ENCODE measurements at regions not wholly inside any gene's neighbourhood (a gene's known extent, or its start where the extent isn't known, plus 50 kb on each side); places are given as distances from the start of the nearest gene placed in this dataset.

DNA sequence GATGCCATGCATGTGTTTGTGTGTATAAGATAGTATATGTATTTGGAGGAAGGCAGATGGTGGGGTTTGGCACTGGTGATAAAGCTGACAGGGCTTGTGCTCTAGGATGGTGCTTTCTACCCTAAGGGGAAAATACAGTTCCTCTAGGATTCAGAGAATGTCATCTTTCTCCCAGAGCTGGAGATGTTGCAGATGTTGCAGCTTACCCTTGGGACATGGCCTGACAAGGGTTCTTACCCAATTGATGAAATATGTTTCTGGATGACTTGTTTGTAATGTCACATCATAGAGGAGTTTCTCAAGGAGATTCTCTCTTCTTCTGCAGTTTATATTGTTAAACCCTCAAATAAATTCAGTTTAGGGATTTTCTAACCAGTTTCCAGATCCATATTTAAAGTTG, 52.5 kb upstream of the PITX2 start:
- intact Hi-C loops (cut with micrococcal nuclease), result no loop called here

DNA sequence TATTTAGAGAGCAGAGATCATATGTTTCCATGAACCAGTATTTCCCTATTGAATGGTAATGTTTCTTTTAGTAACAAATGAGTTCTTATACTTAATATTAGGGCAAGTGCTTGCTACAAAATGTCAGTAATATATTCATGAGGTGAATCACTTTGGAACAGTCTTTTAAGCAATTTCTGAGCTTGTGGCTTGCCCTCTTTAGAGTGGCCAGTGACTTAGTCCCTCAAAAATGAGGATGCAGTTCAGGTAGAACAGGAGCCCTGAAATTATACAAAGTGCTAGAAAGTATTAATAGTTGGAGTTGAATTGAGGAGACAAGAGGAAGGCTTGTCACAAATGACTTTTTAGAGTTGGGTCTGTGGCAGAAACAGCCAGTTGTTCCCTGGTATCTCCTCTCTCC, 53.4 kb upstream of the PITX2 start:
- intact Hi-C loops (cut with micrococcal nuclease), result no loop called here

DNA sequence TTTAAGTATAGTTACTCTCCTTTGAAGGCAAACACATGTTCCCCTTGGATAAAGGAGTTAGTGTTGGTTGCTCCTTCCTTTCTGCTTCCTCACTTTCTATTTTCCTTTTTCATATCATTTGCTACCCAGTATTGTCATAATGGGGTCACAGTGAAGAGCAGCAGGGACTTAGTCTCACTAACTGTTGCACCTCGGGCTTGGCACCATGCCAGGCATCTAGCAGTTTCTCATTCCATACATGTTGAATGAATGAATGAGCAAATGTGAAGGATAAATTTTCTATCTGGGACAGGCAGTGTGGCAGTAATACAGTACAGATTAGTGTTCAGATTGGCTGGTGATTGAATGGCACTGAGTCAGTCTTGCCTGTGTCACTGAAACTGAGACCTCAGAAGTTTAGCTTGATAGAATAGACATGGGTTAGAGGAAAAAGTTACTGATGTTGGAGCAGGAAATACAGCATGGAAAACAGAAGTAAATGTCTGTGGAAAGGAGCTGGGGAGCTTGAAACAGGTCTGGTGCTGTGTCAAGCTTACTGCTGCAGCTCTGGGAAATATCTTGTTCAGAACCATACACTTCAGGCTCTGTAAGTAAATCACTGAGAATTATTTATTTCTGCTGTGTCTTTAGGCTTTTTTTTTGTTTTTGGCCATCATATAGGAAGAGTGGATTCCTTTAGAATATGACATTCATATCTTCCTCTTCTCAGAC, 55.8 kb upstream of the PITX2 start:
- intact Hi-C loops (cut with micrococcal nuclease), result no loop called here

DNA sequence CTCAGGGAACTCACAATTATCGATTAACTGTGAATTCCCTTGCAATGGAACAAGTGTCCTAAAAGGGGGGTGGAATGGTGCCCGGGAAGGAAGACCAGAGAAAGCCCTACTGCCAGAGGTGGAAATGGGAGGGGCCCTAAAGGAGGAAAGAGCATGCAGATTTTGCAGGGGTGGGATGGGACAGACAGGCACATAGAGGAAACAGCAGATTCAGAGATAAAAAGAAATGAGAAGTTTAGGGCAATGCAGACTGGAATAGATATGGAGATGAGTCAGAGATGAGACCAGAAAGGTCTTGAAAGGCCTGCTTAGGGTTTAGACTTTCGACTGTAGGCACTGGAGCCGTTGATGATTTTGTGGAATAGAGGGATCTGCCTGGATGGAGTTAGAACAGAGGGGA, 57.4 kb upstream of the PITX2 start:
- intact Hi-C loops (cut with micrococcal nuclease), result no loop called here

DNA sequence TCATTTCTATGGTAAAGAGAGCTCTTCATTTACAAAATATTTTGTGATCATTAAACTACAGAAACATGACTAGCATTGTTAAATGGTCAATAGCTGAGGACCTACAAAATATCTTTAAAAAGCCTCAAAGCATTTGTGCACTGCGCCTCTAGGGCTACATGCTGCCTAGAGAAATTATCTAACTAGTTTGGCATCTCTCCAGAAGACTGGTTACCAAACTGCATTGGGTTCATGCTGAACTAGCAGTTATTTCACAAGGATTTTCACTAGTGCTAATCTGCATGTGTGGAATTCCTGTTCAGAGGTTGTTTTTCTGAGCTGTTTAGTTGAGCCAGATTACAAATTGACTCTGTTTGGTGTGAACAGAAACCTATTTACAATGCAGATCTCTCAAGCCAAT, 58.5 kb upstream of the PITX2 start:
- intact Hi-C loops (cut with micrococcal nuclease), result no loop called here

DNA sequence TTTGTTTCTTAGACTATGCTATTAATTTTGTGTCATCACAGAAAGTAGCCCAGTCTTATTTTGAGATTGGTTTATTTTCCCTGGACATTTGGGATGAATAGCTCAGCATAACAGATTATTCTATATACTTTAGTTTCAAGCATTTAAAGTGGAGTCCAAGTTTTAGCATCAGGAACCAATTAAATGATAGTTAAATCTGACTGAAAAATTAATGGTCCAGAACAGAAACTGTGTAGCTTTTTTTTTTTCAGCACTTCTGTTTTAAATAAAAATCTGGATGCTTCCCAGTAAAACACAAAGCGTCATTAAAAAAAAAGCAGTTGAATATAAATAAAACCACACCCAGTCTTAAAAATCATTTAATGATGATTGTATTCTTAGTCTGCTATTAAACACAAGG, 59.4 kb upstream of the PITX2 start:
- intact Hi-C loops (cut with micrococcal nuclease), result no loop called here

DNA sequence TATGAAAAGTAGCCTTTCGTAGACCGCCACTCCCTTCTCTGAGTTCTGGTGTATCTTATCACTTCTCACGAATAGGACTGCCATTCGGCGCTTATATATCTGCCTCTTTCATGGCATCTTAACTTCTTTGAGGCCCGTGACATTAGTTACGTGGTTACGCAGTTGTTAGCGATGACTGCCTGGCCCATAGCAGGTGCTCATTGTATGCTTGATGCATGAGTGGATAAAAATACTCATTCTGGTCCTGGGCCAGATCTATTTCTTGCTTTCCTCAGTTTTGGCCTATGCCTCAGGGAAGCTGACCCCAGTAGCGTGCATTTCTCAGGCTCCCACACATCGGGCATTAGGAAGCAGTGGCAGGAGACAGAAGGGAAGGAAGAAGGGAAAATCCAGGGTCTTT, 60.7 kb upstream of the PITX2 start:
- intact Hi-C loops (cut with micrococcal nuclease), result no loop called here

DNA sequence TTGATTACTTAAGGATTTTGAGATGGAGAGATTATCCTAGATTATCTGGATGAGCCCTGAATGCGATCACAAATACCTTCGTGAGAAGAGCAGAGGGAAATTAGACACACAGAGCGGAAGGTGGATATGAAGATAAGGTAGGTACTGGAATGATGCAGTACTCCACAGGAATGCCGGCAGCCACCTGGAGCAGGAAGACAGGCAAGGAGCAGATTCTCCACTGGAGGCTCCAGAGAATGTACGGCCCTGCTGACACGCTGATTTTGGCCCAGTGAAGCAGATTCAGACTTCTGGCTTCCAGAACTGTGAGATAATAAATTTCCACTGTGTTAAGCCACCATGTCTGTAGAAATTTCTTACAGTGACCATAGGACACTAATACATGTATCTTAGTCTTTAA, 79.4 kb upstream of the PITX2 start:
- intact Hi-C loops (cut with micrococcal nuclease), result no loop called here

DNA sequence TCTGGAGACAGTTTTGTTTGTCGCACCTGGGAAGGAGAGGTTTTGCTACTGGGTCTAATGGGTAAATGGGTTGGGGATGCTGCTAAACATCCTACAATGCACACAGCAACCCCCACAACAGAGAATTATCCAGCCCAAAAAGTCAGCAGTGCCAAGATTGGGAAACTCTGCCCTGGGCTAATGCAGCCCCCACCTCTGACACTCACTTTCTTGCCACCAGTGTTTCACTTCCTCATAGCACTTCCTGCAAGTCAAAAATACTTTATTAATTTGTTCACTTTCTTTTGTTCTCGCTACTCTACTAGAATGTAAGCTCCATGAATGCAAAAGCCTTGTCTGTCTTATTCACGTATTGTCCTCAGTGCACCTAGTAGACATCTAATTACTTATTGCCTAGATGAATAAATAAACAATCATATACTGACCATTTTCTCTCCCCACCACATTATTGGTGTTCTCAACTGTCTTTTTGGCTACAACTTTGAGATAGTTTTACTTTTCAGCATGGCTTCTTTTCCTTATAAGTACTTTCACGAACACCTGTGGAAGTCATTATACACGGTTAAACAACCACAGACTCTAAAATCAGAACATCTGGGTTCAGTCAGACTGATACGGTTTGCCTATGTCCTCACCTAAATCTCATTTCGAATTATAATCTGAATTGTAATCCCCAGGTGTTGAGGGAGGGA, 82.0 kb upstream of the PITX2 start:
- intact Hi-C loops (cut with micrococcal nuclease), result no loop called here

DNA sequence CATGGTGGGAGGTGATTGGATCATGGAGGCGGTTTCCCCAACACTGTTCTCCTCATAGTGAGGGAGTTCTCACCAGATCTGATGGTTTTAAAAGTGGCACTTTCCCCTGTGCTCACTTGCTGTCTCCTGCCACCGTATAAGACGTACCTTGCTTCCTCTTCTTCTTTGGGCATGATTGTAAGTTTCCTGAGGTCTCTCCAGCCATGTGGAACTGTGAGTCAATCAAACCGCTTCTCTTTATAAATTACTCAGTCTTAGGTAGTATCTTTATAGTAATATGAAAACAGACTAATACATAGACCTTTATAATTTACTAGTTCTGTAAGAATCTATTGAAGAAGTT, 82.5 kb upstream of the PITX2 start:
- intact Hi-C loops (cut with micrococcal nuclease), result no loop called here

DNA sequence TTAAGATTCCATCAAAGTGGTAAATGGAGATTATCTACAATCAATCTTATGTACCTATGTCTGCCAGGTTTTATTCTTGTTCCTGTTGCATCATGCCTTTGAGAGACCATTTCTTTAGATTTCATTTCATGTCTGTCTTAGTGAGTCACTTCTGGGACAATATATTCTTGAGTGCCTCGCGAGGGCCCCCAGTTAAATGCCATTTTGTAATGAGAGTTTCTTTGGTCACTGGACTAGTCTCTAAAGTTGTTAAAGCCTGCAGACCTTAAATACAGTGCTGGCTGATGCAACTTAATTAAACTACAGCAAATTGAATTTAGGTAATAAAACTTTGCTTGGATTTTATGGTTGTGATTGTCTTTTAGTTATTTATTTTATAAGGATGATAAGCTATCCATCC, 87.2 kb upstream of the PITX2 start:
- intact Hi-C loops (cut with micrococcal nuclease), result no loop called here

DNA sequence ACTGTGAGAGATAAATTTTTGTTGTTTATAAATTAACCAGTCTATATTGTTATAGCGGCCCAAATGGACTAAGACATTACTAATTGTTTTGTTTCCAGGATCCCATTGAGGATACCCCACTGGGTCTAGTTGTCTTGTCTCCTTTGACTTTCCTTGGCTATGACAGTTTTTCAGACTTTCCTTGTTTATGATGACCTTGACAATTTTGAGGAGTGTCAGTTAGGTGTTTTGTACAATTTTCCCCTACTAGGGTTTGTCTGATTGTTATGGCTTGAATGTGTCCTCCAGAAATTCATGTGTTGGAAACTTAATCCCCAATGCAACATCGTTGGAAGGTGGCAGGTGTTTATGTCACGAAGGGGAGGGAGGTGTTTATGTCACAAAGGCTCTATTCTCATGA, 89.6 kb upstream of the PITX2 start:
- intact Hi-C loops (cut with micrococcal nuclease), result no loop called here

DNA sequence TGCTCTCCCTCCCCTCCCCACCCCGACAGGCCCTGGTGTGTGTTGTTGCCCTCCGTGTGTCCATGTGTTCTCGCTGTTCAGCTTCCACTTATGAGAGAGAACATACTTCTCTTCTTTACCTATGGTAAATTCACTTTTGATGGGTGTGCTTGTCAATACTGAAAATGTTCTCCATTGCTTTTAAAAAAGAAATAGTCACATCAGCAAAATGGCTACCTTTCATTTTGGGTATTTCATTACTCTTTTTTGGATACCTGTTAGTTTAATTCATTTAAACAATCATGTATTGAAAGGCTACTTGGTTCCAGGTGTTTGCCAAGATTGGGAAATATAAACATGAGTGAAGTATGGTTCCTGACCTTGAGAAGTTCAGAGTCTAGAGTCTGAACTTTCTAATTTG, 107.4 kb upstream of the PITX2 start:
- intact Hi-C loops (cut with micrococcal nuclease), result no loop called here

DNA sequence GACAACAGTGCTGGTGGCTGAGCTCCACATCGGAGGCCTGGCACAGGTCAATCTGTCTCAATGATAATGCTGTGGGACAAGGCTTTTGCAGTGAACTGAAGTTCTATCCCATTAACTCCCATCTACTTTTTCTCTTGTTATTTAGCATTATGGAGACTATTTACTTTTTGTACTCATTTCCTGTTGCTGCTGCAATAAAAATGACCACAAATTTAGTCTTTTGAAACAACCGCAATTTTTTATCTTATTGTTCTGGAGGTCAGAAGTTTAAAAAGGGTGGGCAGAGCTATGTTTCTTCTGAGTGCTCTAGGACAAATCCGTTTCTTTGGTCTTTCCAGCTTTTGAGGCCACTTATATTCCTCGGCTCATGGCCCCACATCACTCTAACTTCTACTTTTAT, 111.0 kb upstream of the PITX2 start:
- intact Hi-C loops (cut with micrococcal nuclease), result no loop called here

DNA sequence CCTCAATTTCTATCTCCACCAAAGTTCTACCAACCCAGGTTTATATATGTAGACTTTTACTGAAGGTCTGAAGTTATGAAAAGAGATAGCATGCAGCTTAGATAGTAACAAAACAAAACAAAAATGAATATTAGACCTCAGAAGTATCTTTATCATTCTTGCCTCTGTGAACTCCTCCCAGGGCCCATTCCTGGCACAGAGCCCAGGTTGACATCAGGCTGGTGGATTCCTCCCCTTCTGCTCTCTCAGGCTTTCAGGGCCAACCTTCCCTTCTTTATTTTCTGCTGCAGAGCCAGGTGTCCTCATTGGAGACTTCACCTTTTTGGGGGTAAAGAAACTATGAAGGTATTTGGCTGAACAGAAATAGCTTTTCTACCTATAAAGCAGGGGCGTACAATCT, 112.8 kb upstream of the PITX2 start:
- intact Hi-C loops (cut with micrococcal nuclease), result no loop called here

DNA sequence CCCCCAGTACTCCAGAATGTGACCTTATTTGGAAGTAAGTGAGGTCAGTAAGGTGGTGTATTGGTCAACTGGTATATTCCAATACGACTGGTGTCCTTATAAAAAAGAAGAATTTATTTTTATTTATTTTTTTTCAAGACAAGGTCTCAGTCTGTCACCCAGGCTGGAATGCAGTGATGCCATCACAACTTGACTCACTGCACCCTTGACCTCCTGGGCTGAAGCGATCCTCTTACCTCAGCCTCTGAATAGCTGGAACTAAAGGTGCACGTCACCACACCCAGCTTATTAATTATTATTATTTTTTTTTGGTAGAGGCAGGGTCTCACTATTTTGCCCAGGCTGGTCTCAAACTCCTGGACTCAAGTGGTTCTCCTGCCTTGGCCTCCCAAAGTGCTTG, 115.1 kb upstream of the PITX2 start:
- intact Hi-C loops (cut with micrococcal nuclease), result no loop called here

DNA sequence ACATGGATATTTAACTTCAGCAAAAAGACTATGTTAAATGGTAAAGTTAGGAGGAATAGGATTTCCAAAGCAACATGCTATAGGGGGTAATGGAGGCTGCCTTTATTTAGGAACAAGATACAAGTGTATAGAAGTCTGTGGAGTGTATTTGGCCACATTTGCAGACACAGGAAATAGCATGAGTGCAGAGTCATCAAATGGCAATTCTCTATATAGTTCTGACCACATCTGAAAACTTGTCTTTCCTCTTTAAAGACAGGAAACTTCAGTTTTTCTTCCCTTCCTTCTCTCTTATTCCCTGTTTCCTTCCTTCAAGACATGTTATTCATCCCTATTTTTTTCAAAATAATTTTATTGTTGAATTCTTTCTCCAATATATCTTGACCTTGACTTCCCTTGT, 119.3 kb upstream of the PITX2 start:
- intact Hi-C loops (cut with micrococcal nuclease), result no loop called here

DNA sequence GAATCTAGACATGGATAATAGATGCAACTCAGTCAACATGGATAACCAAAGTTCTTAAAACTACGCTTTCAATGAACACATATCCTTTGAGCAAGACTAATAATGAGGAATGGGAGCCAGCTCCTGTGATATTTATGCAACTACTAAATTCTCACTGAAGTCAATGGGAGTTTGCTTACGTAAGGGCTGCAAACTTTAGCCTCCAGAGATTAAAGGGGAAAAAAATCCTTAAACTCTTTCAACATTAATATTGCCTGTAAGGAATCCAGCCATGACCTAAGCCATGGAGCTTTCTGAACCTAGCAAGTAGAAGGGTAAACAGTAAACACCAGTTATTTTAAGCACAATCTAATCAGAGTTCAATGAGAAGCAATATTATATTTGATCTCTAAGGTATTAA, 125.2 kb upstream of the PITX2 start:
- intact Hi-C loops (cut with micrococcal nuclease), result no loop called here

DNA sequence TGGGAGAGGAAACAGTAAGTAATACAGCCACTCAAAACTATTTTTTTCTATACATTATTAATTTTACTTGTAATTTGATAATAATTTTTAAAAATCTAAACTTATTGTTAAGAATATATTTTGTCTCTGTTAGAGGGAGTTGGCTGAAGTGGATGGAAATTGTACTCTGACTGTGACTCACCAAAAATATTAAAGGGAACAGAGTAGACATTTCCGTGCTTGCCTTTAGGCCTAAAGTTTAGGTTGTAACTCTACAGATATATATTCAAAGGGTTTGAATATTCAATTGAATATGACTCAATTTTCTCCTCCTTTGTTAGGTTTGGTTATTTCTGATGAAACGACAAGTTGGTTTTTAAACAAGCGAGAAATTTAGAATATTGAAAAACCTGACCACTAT, 128.3 kb upstream of the PITX2 start:
- intact Hi-C loops (cut with micrococcal nuclease), result no loop called here

DNA sequence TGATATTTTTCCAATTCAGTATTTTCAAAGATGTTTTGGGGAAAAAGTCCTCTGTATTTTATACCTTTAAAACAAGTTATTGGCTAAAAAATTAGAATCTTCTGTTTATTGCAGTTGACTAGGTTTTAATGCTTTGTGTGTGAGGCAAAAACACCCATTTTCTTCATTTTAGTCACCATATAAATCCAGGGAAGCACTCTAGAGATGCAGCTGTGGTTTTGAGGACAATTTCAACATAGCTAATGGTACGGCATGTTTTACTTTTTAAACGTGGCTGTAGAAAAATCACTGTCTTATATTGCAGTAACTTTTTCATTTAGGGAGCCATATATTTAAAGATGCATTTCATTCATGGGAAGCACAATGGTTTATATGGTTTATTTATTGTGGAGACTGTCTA, 129.1 kb upstream of the PITX2 start:
- intact Hi-C loops (cut with micrococcal nuclease), result no loop called here

DNA sequence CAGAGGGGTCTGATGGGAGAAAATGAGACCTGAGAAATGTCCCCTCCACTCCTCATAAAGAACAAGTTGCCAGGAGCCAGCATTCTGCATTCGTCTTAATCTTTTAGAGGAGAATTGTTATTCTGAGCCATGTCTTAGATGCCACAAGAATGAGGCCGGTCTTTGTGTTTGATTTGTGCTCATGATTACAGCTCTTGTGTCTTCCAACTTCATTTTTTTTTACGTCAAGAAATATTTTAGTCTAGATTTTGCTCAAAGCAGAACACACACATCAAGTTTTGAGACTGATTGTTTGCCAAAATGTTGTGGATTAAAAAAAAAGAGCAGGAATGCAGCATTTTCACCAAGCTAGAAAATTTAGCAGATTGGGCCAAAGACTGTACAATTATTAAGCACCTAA, 130.6 kb upstream of the PITX2 start:
- intact Hi-C loops (cut with micrococcal nuclease), result no loop called here

DNA sequence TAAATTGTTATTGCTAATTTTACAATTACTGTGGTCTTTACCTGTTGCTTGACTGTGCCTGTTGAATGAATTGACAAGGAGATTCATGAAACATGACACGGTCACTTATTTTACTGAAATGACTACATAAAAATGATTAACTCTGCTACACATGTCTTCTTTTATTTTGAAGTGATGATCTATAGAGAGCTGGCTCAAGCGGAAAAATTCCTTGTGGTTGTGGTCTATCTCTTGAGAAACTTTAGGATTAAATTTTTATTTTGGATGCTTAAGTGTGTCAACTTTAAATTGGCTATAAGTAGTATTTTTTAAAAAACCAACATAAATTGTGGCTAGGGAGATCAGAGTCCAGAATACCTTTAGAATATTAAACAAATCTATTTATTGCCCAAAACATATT, 131.8 kb upstream of the PITX2 start:
- intact Hi-C loops (cut with micrococcal nuclease), result no loop called here

DNA sequence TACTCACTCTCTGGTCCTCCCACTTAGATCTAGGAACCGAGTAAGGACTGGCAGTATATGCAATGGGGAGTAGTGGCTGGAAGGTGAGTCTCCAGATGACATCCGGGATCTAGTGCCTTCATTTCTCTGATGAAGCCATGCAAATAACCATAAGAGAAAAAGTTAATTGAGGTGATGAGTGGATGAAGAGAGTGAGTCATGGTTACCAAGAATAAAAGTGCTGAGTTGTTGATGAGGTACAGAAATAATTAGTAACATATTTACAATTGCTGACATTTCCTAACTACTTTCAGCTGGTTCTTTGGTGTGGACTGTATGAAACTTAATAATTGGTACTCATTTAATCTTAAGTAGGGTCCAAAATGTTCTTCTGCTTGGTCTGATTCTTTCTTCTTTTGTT, 146.7 kb upstream of the PITX2 start:
- intact Hi-C loops (cut with micrococcal nuclease), result no loop called here

DNA sequence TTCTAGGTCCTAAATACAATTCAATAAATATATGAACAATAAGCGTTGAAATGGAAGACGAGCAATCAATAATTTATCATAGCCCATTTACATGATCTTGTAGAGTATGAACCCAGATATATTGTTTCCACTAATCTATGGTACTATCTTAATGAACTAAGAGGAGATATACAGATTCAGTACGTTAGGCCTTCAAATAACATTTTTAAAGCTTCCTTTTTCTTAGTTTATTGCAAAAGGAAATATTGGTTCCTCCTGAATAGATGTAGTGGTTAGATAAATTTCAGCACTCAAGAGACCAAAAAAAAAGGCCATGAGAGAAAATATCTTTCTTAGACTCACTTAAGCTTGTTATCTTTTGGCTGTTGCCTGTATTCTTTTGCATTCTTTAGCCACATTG, 147.5 kb upstream of the PITX2 start:
- intact Hi-C loops (cut with micrococcal nuclease), result no loop called here

Measured in T-helper 1 cell treated with Interleukin-12 subunit alpha and Interleukin-12 subunit beta and Interleukin-4 antibody, amounts not matched to agents 30 ng/mL and 1 ng/mL, for 36 hours (primary cell).